HepG2 (cell line): ENCODE measurements at regions not wholly inside any gene's neighbourhood (a gene's known extent, or its start where the extent isn't known, plus 50 kb on each side); places are given as distances from the start of the nearest gene placed in this dataset.

Source experiments
- AHR ChIP-seq: IDR thresholded peaks from 2 replicates; pipeline ENCODE4 v1.6.1; 2018; ENCODE audit warnings: missing genetic modification reagents, missing compliant biosample characterization
- ATF7-NPFF ChIP-seq: sonication (generic); formaldehyde crosslinking; IDR thresholded peaks from 2 replicates; pipeline ENCODE4 v1.8.1; 2023; ENCODE audit warnings: mild to moderate bottlenecking, low read depth, missing genetic modification reagents, moderate library complexity
- CBX2 ChIP-seq, 2 experiments: fragments of 200-600 bp in 1 of 2; sonication (generic); formaldehyde crosslinking in 1 of 2; IDR thresholded peaks; 2 replicates each; pipeline versions ENCODE4 v1.7.0 to v1.8.1; 2018 to 2022; ENCODE audit warnings: low read depth in 2 of 2, low read length in 1 of 2, mild to moderate bottlenecking in 1 of 2, missing genetic modification reagents in 1 of 2
- CHD4 ChIP-seq: fragments of 200-600 bp; sonication (generic); IDR thresholded peaks from 2 replicates; pipeline ENCODE4 v1.7.0; 2017; ENCODE audit warnings: mild to moderate bottlenecking, low read length, borderline replicate concordance
- FOXM1 ChIP-seq: sonication (generic); formaldehyde crosslinking; IDR thresholded peaks from 2 replicates; pipeline ENCODE4 v1.5.0; 2020; ENCODE audit warnings: missing genetic modification reagents
- GPBP1L1 ChIP-seq: sonication (generic); formaldehyde crosslinking; IDR thresholded peaks from 2 replicates; pipeline ENCODE4 v1.5.0; 2020; ENCODE audit warnings: mild to moderate bottlenecking, missing genetic modification reagents
- KDM2A ChIP-seq: sonication (generic); formaldehyde crosslinking; IDR thresholded peaks from 2 replicates; pipeline ENCODE4 v1.4.0; 2020; ENCODE audit warnings: low read depth, missing genetic modification reagents, borderline replicate concordance
- KMT2B ChIP-seq: IDR thresholded peaks from 2 replicates; pipeline ENCODE4 v1.6.1; 2016; ENCODE audit warnings: missing genetic modification reagents, missing compliant biosample characterization
- LCORL ChIP-seq, 2 experiments: fragments of 450-650 bp in 1 of 2; sonication (generic) in 1 of 2; formaldehyde crosslinking in 1 of 2; IDR thresholded peaks; 2 replicates each; pipeline versions ENCODE4 v1.5.0 to v1.6.1; 2017 to 2020; ENCODE audit warnings: antibody characterized with exemption in 1 of 2, missing genetic modification reagents in 1 of 2
- MAFK ChIP-seq, 2 experiments: IDR thresholded peaks in 1 of 2; conservative IDR thresholded peaks in 1 of 2; 2 replicates each; pipeline ENCODE4 v1.6.1; 2011; ENCODE audit warnings: improper control_type of control experiment in 2 of 2, low read length in 2 of 2
- PAX8 ChIP-seq: sonication (generic); formaldehyde crosslinking; IDR thresholded peaks from 2 replicates; pipeline ENCODE4 v1.8.0; 2022; ENCODE audit warnings: mild to moderate bottlenecking, missing genetic modification reagents, borderline replicate concordance
- RNF2 ChIP-seq: fragments of 450-650 bp; conservative IDR thresholded peaks from 2 replicates; pipeline ENCODE4 v1.6.1; 2016; ENCODE audit warnings: low read depth
- TRAFD1 ChIP-seq: sonication (generic); formaldehyde crosslinking; IDR thresholded peaks from 2 replicates; pipeline ENCODE4 v1.5.1; 2020; ENCODE audit warnings: missing genetic modification reagents, mild to moderate bottlenecking, borderline replicate concordance
- ZGPAT ChIP-seq: IDR thresholded peaks from 2 replicates; pipeline ENCODE4 v1.6.1; 2016; ENCODE audit warnings: mild to moderate bottlenecking
- ZMAT5 ChIP-seq: sonication (generic); formaldehyde crosslinking; IDR thresholded peaks from 2 replicates; pipeline ENCODE4 v1.5.0; 2020; ENCODE audit warnings: mild to moderate bottlenecking, low read depth, missing genetic modification reagents, borderline replicate concordance
- ZNF414 ChIP-seq: sonication (generic); formaldehyde crosslinking; IDR thresholded peaks from 2 replicates; pipeline ENCODE4 v1.5.0; 2020; ENCODE audit warnings: missing genetic modification reagents
- ZNF460 ChIP-seq: sonication (generic); formaldehyde crosslinking; IDR thresholded peaks from 2 replicates; pipeline ENCODE4 v1.5.1; 2020; ENCODE audit warnings: missing genetic modification reagents, mild to moderate bottlenecking, borderline replicate concordance
- ZNF607 ChIP-seq: sonication (generic); formaldehyde crosslinking; IDR thresholded peaks from 2 replicates; pipeline ENCODE4 v1.5.1; 2020; ENCODE audit warnings: missing genetic modification reagents, mild to moderate bottlenecking, borderline replicate concordance
- ZNF709 ChIP-seq: sonication (generic); formaldehyde crosslinking; IDR thresholded peaks from 2 replicates; pipeline ENCODE4 v1.5.0; 2020; ENCODE audit warnings: mild to moderate bottlenecking, missing genetic modification reagents
- ZNF839 ChIP-seq: sonication (generic); formaldehyde crosslinking; IDR thresholded peaks from 2 replicates; pipeline ENCODE4 v1.4.0; 2020; ENCODE audit warnings: missing genetic modification reagents, mild to moderate bottlenecking, borderline replicate concordance

GRCh38 chr7:66493235-66494205 lies 135.2 kb upstream of the KCTD7 start (continued):
- no peak for TF ChIP-seq GPBP1L1 (CRISPR knock-in tag)
- no peak for TF ChIP-seq CBX2 (IDR thresholded peaks at IDR 0.05; ENCODE audit: low read depth, low read length)
- no peak for TF ChIP-seq CBX2 (CRISPR knock-in tag; IDR thresholded peaks at IDR 0.05; ENCODE audit: low read depth)
- TF ChIP-seq ATF7-NPFF (CRISPR knock-in tag): peak; percentile 93
- TF ChIP-seq KMT2B (CRISPR knock-in tag): peak; percentile 83
- TF ChIP-seq ZNF709: peak; percentile 72; the same call in 1 of the 2 replicates
- TF ChIP-seq ZMAT5: no peak
- peak; percentile 79 for TF ChIP-seq KDM2A
- TF ChIP-seq ZNF414 (CRISPR knock-in tag): peak; percentile 94
- TF ChIP-seq CHD4: no peak
- no peak for TF ChIP-seq ZNF460 (CRISPR knock-in tag)
- peak; percentile 79 for TF ChIP-seq RNF2
- peak; percentile 99 for TF ChIP-seq ZNF607 (CRISPR knock-in tag)
- TF ChIP-seq MAFK (conservative IDR thresholded peaks at IDR 0.05 in 1 of 2, IDR thresholded peaks at IDR 0.05 in 1 of 2; ENCODE audit: low read length in 2 of 2): no peak
- TF ChIP-seq TRAFD1 (CRISPR knock-in tag): no peak
- TF ChIP-seq ZGPAT (CRISPR knock-in tag): peak; percentile 95
- TF ChIP-seq ZNF839: peak; percentile 47; the same call in 1 of the 2 replicates
- no peak; the same call in 1 of the 2 replicates for TF ChIP-seq PAX8 (CRISPR knock-in tag)
- TF ChIP-seq AHR: no peak
- TF ChIP-seq LCORL (IDR thresholded peaks at IDR 0.05): no peak
- peak; percentile 58 for TF ChIP-seq LCORL (CRISPR knock-in tag; IDR thresholded peaks at IDR 0.05)
- TF ChIP-seq FOXM1 (CRISPR knock-in tag): no peak
